ENCODE measurements at regions not wholly inside any gene's neighbourhood (a gene's known extent, or its start where the extent isn't known, plus 50 kb on each side); places are given as distances from the start of the nearest gene placed in this dataset.

- TF ChIP-seq REST (IDR thresholded peaks at IDR 0.05; ENCODE audit: borderline replicate concordance): no peak
- TF ChIP-seq REST (CRISPR knock-in tag; IDR thresholded peaks at IDR 0.05; ENCODE audit: low read depth): no peak
- TF ChIP-seq TFAM (CRISPR knock-in tag; conservative IDR thresholded peaks at IDR 0.05): no peak
- no peak for TF ChIP-seq CBFB (CRISPR knock-in tag; IDR thresholded peaks at IDR 0.05)
Measured at GRCh38 chr6:4366635-4367395, 231.4 kb upstream of the ECI2 start (continued).

Data from K562 (cell line).